Spleen (tissue), 7 donors: ENCODE measurements at regions not wholly inside any gene's neighbourhood (a gene's known extent, or its start where the extent isn't known, plus 50 kb on each side); places are given as distances from the start of the nearest gene placed in this dataset.

ENCODE experiments used
- POLR2A ChIP-seq, 3 donors: fragments of 450-650 bp; IDR thresholded peaks; one replicate each; pipeline ENCODE4 v1.5.1; 2017; ENCODE audit warnings: antibody characterized with exemption in 3 of 3, mild to moderate bottlenecking in 1 of 3
- POLR2AphosphoS5 ChIP-seq, 3 donors: sonication (generic); formaldehyde crosslinking; IDR thresholded peaks; one replicate each; pipeline ENCODE4 v1.5.1; 2017; ENCODE audit warnings: antibody characterized with exemption in 3 of 3
- TF ChIP-seq, protein P1 (sequence below), 11 experiments: fragments of 200-600 bp in 7 of 11; fragments of 450-650 bp in 4 of 11; sonication (generic) in 4 of 11; IDR thresholded peaks in 8 of 11; conservative IDR thresholded peaks in 3 of 11; 1 replicate in 7 of 11; 2 replicates in 4 of 11; pipeline versions ENCODE4 v1.4.0 to v1.8.0; 2016 to 2021; ENCODE audit warnings: antibody characterized with exemption in 11 of 11, inconsistent platforms in 4 of 11, mild to moderate bottlenecking in 1 of 11
- donor health status: DM: no; HTN: no; CAD: no; lungs with moderate emphysema.
- donor health status: DM: no; HTN: no; CAD: no.
- donor health status: DM: no; HTN: no; CAD: no.

DNA sequence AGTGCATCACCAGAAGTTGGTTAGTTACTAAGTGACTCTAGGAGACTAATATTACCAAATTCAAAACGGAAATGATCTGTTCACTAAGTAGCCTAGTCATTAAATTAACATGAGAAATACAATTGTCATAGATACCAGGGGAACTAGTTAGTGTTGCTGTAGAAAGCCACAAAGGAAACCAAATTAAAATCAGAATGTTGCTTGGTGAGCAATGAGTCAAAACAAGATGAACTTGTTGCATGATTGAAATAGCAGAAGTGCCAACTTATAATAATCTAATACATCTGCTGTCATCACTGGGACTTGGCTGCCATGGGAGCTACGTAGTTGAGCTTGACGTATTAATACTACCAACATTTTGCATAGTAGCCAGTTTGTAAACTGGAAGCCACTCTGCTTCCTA is 458.1 kb downstream of the DIPK2A start:
- TF ChIP-seq POLR2A (IDR thresholded peaks at IDR 0.05) (no peak), POLR2AphosphoS5 (IDR thresholded peaks at IDR 0.05) (no peak)
- TF ChIP-seq, protein P1, sequence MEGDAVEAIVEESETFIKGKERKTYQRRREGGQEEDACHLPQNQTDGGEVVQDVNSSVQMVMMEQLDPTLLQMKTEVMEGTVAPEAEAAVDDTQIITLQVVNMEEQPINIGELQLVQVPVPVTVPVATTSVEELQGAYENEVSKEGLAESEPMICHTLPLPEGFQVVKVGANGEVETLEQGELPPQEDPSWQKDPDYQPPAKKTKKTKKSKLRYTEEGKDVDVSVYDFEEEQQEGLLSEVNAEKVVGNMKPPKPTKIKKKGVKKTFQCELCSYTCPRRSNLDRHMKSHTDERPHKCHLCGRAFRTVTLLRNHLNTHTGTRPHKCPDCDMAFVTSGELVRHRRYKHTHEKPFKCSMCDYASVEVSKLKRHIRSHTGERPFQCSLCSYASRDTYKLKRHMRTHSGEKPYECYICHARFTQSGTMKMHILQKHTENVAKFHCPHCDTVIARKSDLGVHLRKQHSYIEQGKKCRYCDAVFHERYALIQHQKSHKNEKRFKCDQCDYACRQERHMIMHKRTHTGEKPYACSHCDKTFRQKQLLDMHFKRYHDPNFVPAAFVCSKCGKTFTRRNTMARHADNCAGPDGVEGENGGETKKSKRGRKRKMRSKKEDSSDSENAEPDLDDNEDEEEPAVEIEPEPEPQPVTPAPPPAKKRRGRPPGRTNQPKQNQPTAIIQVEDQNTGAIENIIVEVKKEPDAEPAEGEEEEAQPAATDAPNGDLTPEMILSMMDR (IDR thresholded peaks at IDR 0.05 in 8 of 11, conservative IDR thresholded peaks at IDR 0.05 in 3 of 11): no peak
